GM12864 (cell line): ENCODE measurements at regions not wholly inside any gene's neighbourhood (a gene's known extent, or its start where the extent isn't known, plus 50 kb on each side); places are given as distances from the start of the nearest gene placed in this dataset.

ENCODE experiments used
- DNase-seq: peaks from one replicate; pipeline ENCODE4 v3.0.0-alpha.2; 2011; ENCODE audit warnings: low read depth
- H3K4me3 ChIP-seq: 2 replicates; pipeline ENCODE4 v1.5.1; 2011; ENCODE audit warnings: mild to moderate bottlenecking, low read depth, low read length, control low read depth
- CTCF ChIP-seq: IDR thresholded peaks from 2 replicates; pipeline ENCODE4 v1.5.1; 2011; ENCODE audit warnings: low read depth, mild to moderate bottlenecking, moderate library complexity, low read length, control low read depth, inconsistent platforms; ENCODE audit errors: missing control alignments

- DNase-seq, result no peak
- no peak overlapping the region for H3K4me3 ChIP-seq
- TF ChIP-seq CTCF, result no peak
These were observed 250.2 kb upstream of the CHAC2 start for GRCh38 chr2:53517406-53517805.

- no peak for TF ChIP-seq CTCF
- no peak overlapping the region for H3K4me3 ChIP-seq
These were observed 251.0 kb upstream of the CHAC2 start for GRCh38 chr2:53516650-53517049.

GRCh38 chr2:53515435-53516332 is 251.9 kb upstream of the CHAC2 start:
- no peak overlapping the region for H3K4me3 ChIP-seq
- no peak for DNase-seq
- TF ChIP-seq CTCF, result no peak

More at GRCh38 chr2:53516650-53517049, 251.0 kb upstream of the CHAC2 start:
- no peak for DNase-seq

GRCh38 chr2:53513167-53513666 is 254.4 kb upstream of the CHAC2 start:
- TF ChIP-seq CTCF, result no peak
- DNase-seq, result no peak
- no peak overlapping the region for H3K4me3 ChIP-seq

GRCh38 chr2:53512071-53512826 is 255.4 kb upstream of the CHAC2 start:
- TF ChIP-seq CTCF, result no peak
- H3K4me3 ChIP-seq, result no peak overlapping the region
- DNase-seq, result no peak

GRCh38 chr2:53511549-53511948 is 256.1 kb upstream of the CHAC2 start:
- TF ChIP-seq CTCF, result no peak
- DNase-seq, result no peak

More at GRCh38 chr2:53511549-53511948, 256.1 kb upstream of the CHAC2 start:
- H3K4me3 ChIP-seq, result no peak overlapping the region
